ENCODE measurements at regions not wholly inside any gene's neighbourhood (a gene's known extent, or its start where the extent isn't known, plus 50 kb on each side); places are given as distances from the start of the nearest gene placed in this dataset.

DNA sequence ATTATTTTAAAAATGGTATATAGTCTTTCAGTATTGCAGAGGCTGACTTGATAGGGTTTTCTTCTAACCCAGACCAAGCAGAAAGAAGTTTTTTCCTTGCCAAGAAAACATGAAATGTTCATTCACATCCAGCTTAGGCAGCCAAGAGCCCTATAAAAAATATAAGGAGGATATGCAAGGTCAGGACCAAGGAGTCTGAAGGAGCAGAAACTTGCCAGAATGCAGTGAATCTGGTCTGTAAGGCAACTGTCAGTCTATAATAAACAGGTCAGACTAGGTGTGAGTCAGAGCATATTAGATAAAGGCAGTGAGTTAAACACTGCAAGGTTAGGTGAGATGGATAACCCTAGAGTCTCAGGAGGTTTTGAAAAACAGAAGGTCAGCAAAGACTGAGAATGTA lies 645.5 kb downstream of the C12orf50 start:
- H3K4me3 ChIP-seq (replicated peaks; ENCODE audit: low read depth, low read length) = no peak overlapping the region
- DNase-seq (ENCODE audit: extremely low read depth, low read depth) = no peak
- TF ChIP-seq, protein P1, sequence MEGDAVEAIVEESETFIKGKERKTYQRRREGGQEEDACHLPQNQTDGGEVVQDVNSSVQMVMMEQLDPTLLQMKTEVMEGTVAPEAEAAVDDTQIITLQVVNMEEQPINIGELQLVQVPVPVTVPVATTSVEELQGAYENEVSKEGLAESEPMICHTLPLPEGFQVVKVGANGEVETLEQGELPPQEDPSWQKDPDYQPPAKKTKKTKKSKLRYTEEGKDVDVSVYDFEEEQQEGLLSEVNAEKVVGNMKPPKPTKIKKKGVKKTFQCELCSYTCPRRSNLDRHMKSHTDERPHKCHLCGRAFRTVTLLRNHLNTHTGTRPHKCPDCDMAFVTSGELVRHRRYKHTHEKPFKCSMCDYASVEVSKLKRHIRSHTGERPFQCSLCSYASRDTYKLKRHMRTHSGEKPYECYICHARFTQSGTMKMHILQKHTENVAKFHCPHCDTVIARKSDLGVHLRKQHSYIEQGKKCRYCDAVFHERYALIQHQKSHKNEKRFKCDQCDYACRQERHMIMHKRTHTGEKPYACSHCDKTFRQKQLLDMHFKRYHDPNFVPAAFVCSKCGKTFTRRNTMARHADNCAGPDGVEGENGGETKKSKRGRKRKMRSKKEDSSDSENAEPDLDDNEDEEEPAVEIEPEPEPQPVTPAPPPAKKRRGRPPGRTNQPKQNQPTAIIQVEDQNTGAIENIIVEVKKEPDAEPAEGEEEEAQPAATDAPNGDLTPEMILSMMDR (IDR thresholded peaks at IDR 0.05; ENCODE audit: low read depth, low read length, missing control alignments) = no peak

DNA sequence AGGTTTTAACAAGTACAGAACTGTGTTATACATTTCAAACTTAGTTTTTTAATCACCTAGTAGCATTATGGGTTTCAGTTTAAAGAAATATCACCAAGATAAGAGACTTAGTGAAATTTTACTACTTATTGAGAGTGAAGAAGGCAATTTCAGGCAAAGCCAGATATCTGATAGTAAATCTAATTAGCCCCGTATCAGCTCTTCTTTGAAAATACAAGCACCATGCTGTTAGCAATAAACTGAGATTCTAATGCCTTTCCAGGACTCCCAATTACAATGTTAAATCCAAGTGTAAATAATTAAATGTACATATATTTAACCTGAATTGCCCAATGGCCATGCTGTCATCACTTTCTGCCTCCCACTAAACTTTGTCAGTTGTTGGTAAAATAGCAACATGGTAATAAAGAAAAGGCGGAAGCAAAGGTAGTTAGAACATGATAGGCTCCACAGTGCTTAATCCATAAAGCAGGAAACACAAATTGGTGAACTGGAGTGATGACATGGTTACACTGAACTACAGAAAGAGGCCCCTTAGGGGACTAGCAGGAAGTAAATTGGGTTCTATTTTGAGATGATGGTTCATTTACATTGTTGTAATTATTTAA lies 646.1 kb downstream of the C12orf50 start:
- H3K4me3 ChIP-seq (replicated peaks; ENCODE audit: low read depth, low read length) = no peak overlapping the region
- TF ChIP-seq, protein P1 (IDR thresholded peaks at IDR 0.05; ENCODE audit: low read depth, low read length, missing control alignments) = no peak
- DNase-seq (ENCODE audit: extremely low read depth, low read depth) = no peak

DNA sequence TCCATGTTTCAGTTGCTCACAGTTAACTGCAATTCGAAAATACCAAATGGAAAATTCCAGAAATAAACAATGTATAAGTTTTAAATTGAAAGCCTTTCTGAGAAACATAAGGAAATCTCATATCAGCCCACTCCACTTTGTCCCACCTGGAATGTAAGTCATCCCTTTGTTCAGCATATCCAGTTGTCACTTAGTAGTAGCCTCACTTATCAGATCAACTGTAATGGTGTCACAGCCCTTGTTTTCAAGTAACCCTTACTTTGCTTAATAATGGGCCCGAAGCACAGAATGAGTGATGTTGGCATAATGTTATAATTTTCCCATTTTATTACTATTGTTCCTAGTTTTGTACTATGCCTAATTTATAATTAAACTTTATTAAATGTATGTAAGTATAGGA lies 646.8 kb downstream of the C12orf50 start:
- DNase-seq (ENCODE audit: extremely low read depth, low read depth) = no peak
- TF ChIP-seq, protein P1 (IDR thresholded peaks at IDR 0.05; ENCODE audit: low read depth, low read length, missing control alignments) = no peak
- no peak overlapping the region for H3K4me3 ChIP-seq (replicated peaks; ENCODE audit: low read depth, low read length)

DNA sequence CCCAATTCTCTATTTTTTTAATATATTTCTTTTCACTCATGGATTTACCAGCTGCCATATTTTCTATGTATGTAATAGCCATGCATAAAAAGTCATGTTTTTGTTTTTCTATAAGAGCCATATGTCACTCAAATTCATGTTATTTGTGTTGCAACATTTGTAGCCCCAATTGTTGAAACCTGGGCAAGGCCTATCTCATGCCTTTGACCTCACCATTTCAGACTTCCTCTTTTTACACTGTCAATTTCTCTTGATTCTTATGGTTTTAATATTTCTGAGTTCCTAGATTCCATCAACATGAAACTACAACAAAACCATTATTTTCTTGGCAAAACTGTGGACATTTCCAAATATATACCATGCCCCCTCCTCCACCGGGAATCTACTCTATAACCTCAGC lies 647.5 kb downstream of the C12orf50 start:
- TF ChIP-seq, protein P1 (IDR thresholded peaks at IDR 0.05; ENCODE audit: low read depth, low read length, missing control alignments) = no peak
- no peak for DNase-seq (ENCODE audit: extremely low read depth, low read depth)
- H3K4me3 ChIP-seq (replicated peaks; ENCODE audit: low read depth, low read length) = no peak overlapping the region

DNA sequence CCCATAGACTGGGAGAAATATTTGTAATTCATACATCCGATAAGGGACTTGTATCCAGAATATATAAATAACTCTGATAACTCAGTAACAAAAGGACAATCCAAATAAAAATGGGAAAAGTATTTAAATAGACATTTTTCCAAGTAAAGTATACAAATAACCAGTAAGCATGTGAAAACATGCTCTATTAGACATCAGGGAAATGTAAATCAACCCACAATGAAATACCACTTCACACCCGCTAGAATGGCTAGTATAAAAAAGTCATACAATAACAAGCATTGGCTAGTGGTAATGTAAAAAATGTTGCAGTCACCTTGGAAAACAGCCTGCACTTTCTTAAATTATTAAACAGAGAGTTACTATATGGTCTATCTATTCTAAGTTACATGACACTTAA lies 650.7 kb downstream of the C12orf50 start:
- no peak for DNase-seq (ENCODE audit: extremely low read depth, low read depth)
- TF ChIP-seq, protein P1 (IDR thresholded peaks at IDR 0.05; ENCODE audit: low read depth, low read length, missing control alignments) = no peak

DNA sequence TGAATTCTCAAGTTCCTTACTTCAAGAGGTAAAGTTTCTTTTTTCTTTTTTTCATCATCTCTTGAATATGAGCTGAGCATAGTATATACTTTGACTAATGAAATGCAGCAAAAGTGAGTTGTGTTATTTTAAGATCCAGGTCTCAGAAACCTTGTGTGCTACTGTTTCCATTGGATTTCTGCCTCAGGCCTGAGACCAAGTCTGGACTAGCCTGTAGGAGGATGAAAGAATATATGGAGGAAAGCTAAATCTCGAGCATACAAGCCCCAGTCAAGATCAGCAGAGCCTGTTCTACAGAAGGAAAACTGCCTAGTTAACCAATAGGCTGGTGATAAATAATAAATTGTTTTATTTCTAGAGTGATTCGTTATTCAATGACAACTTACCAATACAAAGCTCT lies 652.5 kb downstream of the C12orf50 start:
- no peak overlapping the region for H3K4me3 ChIP-seq (replicated peaks; ENCODE audit: low read depth, low read length)
- no peak for DNase-seq (ENCODE audit: extremely low read depth, low read depth)
- TF ChIP-seq, protein P1 (IDR thresholded peaks at IDR 0.05; ENCODE audit: low read depth, low read length, missing control alignments) = no peak

More for the DNA sequence above, 650.7 kb downstream of the C12orf50 start:
- H3K4me3 ChIP-seq (replicated peaks; ENCODE audit: low read depth, low read length) = no peak overlapping the region

DNA sequence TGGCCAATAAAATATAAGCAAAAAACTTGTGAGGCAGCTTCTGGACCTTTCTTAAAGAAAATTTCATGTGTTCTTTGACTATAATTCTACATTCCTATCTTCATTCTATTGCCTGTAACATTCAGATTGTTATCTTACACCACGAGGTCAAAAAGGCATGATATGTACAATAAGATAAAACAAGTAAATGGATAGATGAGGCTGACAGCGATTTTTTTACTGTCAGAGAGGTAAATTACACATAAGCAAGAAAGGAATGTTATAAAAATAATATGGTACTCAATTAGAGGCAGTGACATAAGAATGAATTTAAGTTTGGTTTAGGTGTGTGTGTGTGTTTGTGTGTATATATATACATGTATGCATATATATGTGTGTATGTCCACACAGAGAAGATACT lies 660.0 kb downstream of the C12orf50 start:
- TF ChIP-seq, protein P1 (IDR thresholded peaks at IDR 0.05; ENCODE audit: low read depth, low read length, missing control alignments) = no peak
- DNase-seq (ENCODE audit: extremely low read depth, low read depth) = no peak
- no peak overlapping the region for H3K4me3 ChIP-seq (replicated peaks; ENCODE audit: low read depth, low read length)

Measured in HFF-Myc (cell line).